ENCODE measurements at regions not wholly inside any gene's neighbourhood (a gene's known extent, or its start where the extent isn't known, plus 50 kb on each side); places are given as distances from the start of the nearest gene placed in this dataset.
A peak's percentile ranks its signal among the peaks of the same experiment; 100 is the strongest.

GRCh38 chrX:45479835-45480422 lies 279.3 kb upstream of the DIPK2B start:
- ChIA-PET POLR2A (interaction anchor here (0.6 to 2.5 kb wide), 2 partner anchors 25 to 231 kb away, joined by 3 to 11 read pairs; no protein-coding TSS in a partner anchor), CTCF (interaction anchor here (2.3 kb wide), 1 partner anchor 26 kb away, joined by 10 read pairs; no protein-coding TSS in a partner anchor)
- no TSS peak for BruUV-seq (replicated peaks)
- dilution Hi-C loops (cut with MboI; ENCODE audit: extremely low pct_ligation_motif_present, low sequenced_read_pairs) (no loop called here), intact Hi-C loops (cut with micrococcal nuclease) (loop anchor here (1.0 to 5.0 kb wide), 3 partner anchors 25 to 282 kb away; no protein-coding TSS in a partner anchor)
- H2AFZ ChIP-seq (ENCODE audit: low read depth, low read length) = no peak overlapping the region
- H3K36me3 ChIP-seq (ENCODE audit: control insufficient read depth in 2 of 2, extremely low read depth in 1 of 2, insufficient read depth in 2 of 2, low read length in 2 of 2) = no peaks in the 10 kb centered on the region
- no peaks in the 10 kb centered on the region for H4K20me1 ChIP-seq (replicated peaks; ENCODE audit: control insufficient read depth, extremely low read depth, insufficient read depth, low read length)
- H3K9me3 ChIP-seq (replicated peaks; ENCODE audit: control insufficient read depth, insufficient read depth, low read length) = no peaks in the 10 kb centered on the region
- peak; percentile 38 for FAIRE-seq
- H3K79me2 ChIP-seq (ENCODE audit: control insufficient read depth, insufficient read depth, low read length) = no peaks in the 10 kb centered on the region
- no peaks in the 10 kb centered on the region for H3K9me1 ChIP-seq (replicated peaks; ENCODE audit: control insufficient read depth, extremely low read depth, insufficient read depth, low read length)
- H3K4me3 ChIP-seq (replicated peaks in 1 of 3; ENCODE audit: insufficient read depth in 1 of 3, low read depth in 1 of 3, low read length in 3 of 3) = no peak overlapping the region
- DNase-seq (ENCODE audit: low read depth, low spot score) = peak; percentile 79
- H3K4me2 ChIP-seq (ENCODE audit: insufficient read depth, low read length) = peak overlapping the region; percentile 28
- peak overlapping the region; percentile 98 for H3K27ac ChIP-seq (ENCODE audit: insufficient read depth, low read depth, low read length)
- H3K4me1 ChIP-seq (ENCODE audit: control insufficient read depth, extremely low read depth, insufficient read depth, low read length) = peaks cover 26% of the 10 kb centered on the region
- peak overlapping the region; percentile 85 for H3K9ac ChIP-seq (replicated peaks; ENCODE audit: extremely low read depth, insufficient read depth, low read length)
- H3K27me3 ChIP-seq (ENCODE audit: control insufficient read depth in 2 of 2, insufficient read depth in 2 of 2, low read length in 2 of 2) = no peaks in the 10 kb centered on the region
- peak; percentile 52 for TF ChIP-seq FOS (IDR thresholded peaks at IDR 0.05; ENCODE audit: borderline replicate concordance, insufficient read depth, low read length)
- TF ChIP-seq MYC (IDR thresholded peaks at IDR 0.05; ENCODE audit: low read depth, low read length) = no peak
- no peak for TF ChIP-seq GATA2 (IDR thresholded peaks at IDR 0.05; ENCODE audit: insufficient read depth, insufficient read length, low read depth, low read length)
- TF ChIP-seq JUN (IDR thresholded peaks at IDR 0.05; ENCODE audit: borderline replicate concordance, insufficient read depth, insufficient read length, low read depth) = peak; percentile 29
- TF ChIP-seq POLR2A (IDR thresholded peaks at IDR 0.05; ENCODE audit: low read depth, low read length) = no peak
- TF ChIP-seq POLR2AphosphoS5 (IDR thresholded peaks at IDR 0.05; ENCODE audit: insufficient read depth, low read depth, low read length) = peak; percentile 40
- TF ChIP-seq EZH2 (IDR thresholded peaks at IDR 0.05; ENCODE audit: borderline replicate concordance, low read depth, low read length, severe bottlenecking) = no peak
- TF ChIP-seq, protein P1, sequence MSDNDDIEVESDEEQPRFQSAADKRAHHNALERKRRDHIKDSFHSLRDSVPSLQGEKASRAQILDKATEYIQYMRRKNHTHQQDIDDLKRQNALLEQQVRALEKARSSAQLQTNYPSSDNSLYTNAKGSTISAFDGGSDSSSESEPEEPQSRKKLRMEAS (IDR thresholded peaks at IDR 0.05; ENCODE audit: insufficient read depth, insufficient read length) = no peak
- TF ChIP-seq, protein P2, sequence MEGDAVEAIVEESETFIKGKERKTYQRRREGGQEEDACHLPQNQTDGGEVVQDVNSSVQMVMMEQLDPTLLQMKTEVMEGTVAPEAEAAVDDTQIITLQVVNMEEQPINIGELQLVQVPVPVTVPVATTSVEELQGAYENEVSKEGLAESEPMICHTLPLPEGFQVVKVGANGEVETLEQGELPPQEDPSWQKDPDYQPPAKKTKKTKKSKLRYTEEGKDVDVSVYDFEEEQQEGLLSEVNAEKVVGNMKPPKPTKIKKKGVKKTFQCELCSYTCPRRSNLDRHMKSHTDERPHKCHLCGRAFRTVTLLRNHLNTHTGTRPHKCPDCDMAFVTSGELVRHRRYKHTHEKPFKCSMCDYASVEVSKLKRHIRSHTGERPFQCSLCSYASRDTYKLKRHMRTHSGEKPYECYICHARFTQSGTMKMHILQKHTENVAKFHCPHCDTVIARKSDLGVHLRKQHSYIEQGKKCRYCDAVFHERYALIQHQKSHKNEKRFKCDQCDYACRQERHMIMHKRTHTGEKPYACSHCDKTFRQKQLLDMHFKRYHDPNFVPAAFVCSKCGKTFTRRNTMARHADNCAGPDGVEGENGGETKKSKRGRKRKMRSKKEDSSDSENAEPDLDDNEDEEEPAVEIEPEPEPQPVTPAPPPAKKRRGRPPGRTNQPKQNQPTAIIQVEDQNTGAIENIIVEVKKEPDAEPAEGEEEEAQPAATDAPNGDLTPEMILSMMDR (IDR thresholded peaks at IDR 0.05; ENCODE audit: extremely low read depth in 1 of 2, insufficient read depth in 1 of 2, low read depth in 1 of 2, low read length in 2 of 2) = no peak
